Chondrocyte (in vitro differentiated cells): ENCODE measurements at regions not wholly inside any gene's neighbourhood (a gene's known extent, or its start where the extent isn't known, plus 50 kb on each side); places are given as distances from the start of the nearest gene placed in this dataset.

Experiments used
- DNase-seq: peaks from one replicate; pipeline ENCODE4 v3.0.0; 2021; ENCODE audit warnings: mixed read lengths, low spot score
- H3K27ac Mint-ChIP-seq: one replicate; pipeline ENCODE4 v1.8.0; 2021; ENCODE audit warnings: mild to moderate bottlenecking, moderate library complexity, mixed read lengths; ENCODE audit not compliant: unreplicated experiment
- H3K27me3 Mint-ChIP-seq: 2 replicates; pipeline ENCODE4 v1.8.0; 2021; ENCODE audit warnings: low read depth, mixed read lengths
- H3K36me3 Mint-ChIP-seq: 2 replicates; pipeline ENCODE4 v1.8.0; 2021; ENCODE audit warnings: low read depth, mixed read lengths
- H3K4me1 Mint-ChIP-seq: 2 replicates; pipeline ENCODE4 v1.8.0; 2021; ENCODE audit warnings: low read depth, mild to moderate bottlenecking, mixed read lengths
- H3K4me3 Mint-ChIP-seq: one replicate; pipeline ENCODE4 v1.8.0; 2021; ENCODE audit warnings: mild to moderate bottlenecking, moderate library complexity, mixed read lengths; ENCODE audit not compliant: unreplicated experiment
- H3K9me3 Mint-ChIP-seq: 2 replicates; pipeline ENCODE4 v1.8.0; 2021; ENCODE audit warnings: low read depth, mixed read lengths
- CTCF ChIP-seq: fragments of 200-600 bp; sonication (generic); IDR thresholded peaks from 2 replicates; pipeline ENCODE4 v1.5.0; 2021; ENCODE audit warnings: antibody characterized with exemption, mild to moderate bottlenecking, moderate library complexity

GRCh38 chr6:106901062-106901461 is 73.5 kb downstream of the CD24 start:
- Mint-ChIP-seq H3K27me3 (peaks cover 14% of the 10 kb centered on the region), H3K36me3 (peaks cover 3% of the 10 kb centered on the region), H3K27ac (no peak overlapping the region), H3K4me3 (no peak overlapping the region), H3K9me3 (peaks cover 24% of the 10 kb centered on the region), H3K4me1 (no peaks in the 10 kb centered on the region)
- no peak for TF ChIP-seq CTCF
- no peak for DNase-seq

GRCh38 chr6:106899697-106900096 is 74.8 kb downstream of the CD24 start:
- Mint-ChIP-seq H3K27me3 (peaks cover 13% of the 10 kb centered on the region), H3K27ac (no peak overlapping the region), H3K9me3 (peaks cover 24% of the 10 kb centered on the region)

GRCh38 chr6:106897580-106897979 is 76.9 kb downstream of the CD24 start:
- DNase-seq: no peak
- Mint-ChIP-seq H3K27me3 (peaks cover 16% of the 10 kb centered on the region), H3K4me1 (no peaks in the 10 kb centered on the region), H3K36me3 (peaks cover 3% of the 10 kb centered on the region), H3K9me3 (peaks cover 12% of the 10 kb centered on the region), H3K27ac (no peak overlapping the region), H3K4me3 (no peak overlapping the region)
- TF ChIP-seq CTCF: no peak

More at GRCh38 chr6:106899697-106900096, 74.8 kb downstream of the CD24 start:
- peaks cover 3% of the 10 kb centered on the region for H3K36me3 Mint-ChIP-seq
- no peak for TF ChIP-seq CTCF
- no peak overlapping the region for H3K4me3 Mint-ChIP-seq
- no peaks in the 10 kb centered on the region for H3K4me1 Mint-ChIP-seq
- no peak for DNase-seq

GRCh38 chr6:106895703-106896040 is 78.9 kb downstream of the CD24 start:
- peaks cover under 1% of the 10 kb centered on the region for H3K36me3 Mint-ChIP-seq
- peaks cover 16% of the 10 kb centered on the region for H3K27me3 Mint-ChIP-seq
- no peak for TF ChIP-seq CTCF
- H3K4me3 Mint-ChIP-seq: no peak overlapping the region
- peaks cover 1% of the 10 kb centered on the region for H3K9me3 Mint-ChIP-seq
- no peaks in the 10 kb centered on the region for H3K4me1 Mint-ChIP-seq
- H3K27ac Mint-ChIP-seq: no peak overlapping the region
- no peak for DNase-seq

GRCh38 chr6:106894978-106895702 is 79.4 kb downstream of the CD24 start:
- Mint-ChIP-seq H3K4me1 (no peaks in the 10 kb centered on the region), H3K9me3 (no peaks in the 10 kb centered on the region), H3K27ac (no peak overlapping the region), H3K36me3 (no peaks in the 10 kb centered on the region), H3K27me3 (peaks cover 16% of the 10 kb centered on the region), H3K4me3 (no peak overlapping the region)
- no peak for TF ChIP-seq CTCF
- DNase-seq: no peak
